Peyer's patch (tissue), 4 donors: ENCODE measurements at regions not wholly inside any gene's neighbourhood (a gene's known extent, or its start where the extent isn't known, plus 50 kb on each side); places are given as distances from the start of the nearest gene placed in this dataset.

Source experiments
- POLR2A ChIP-seq, 2 donors: fragments of 450-650 bp; IDR thresholded peaks; one replicate each; pipeline ENCODE4 v1.5.1; 2017; ENCODE audit warnings: antibody characterized with exemption in 2 of 2, mild to moderate bottlenecking in 2 of 2, moderate library complexity in 2 of 2
- TF ChIP-seq, protein P1 (sequence below), 6 experiments: fragments of 450-650 bp in 4 of 6; fragments of 200-600 bp in 2 of 6; sonication (generic) in 1 of 6; IDR thresholded peaks; one replicate each; pipeline ENCODE4 v1.5.1; 2017 to 2019; ENCODE audit warnings: antibody characterized with exemption in 6 of 6, mild to moderate bottlenecking in 3 of 6, moderate library complexity in 1 of 6

DNA sequence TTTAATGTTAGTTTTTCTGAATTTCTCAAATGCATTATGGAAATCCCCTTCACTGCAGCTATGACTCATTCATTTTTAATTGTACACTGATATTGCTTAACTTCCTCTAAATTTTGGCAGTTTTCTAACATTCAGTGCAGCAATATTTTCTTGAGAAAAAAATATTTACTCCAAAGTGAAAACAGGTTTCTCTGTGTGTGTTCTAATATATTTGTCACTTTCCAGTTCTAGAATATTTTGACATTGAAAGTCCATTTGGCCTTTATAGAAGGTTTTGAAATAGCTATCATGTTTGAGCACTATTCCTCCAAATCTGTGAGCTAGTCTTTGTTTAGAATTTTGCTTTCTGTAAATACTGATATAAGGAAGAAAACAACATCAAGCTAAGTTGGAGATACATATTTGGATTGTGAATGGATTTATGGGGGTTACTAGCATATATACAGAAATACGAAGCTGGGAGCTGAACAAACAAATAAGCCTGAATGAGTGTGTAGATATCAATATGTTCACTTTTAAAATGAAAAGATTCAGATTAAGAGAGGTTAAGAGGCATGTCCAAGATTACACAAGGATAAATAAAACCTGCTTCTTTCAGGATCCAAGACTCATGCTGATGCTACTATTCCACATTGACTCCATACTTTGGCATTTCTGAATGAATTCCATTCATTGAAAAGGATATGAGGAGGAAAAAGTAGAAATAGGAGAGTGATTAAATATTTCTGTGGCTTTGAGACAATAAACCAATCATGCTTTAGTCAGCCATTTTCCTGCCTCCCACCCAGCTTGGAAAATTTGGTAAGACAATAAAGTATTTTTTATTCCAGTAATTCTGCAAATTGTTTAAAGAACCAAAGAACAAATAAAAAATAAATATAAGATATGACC is 57.3 kb upstream of the SLIT2 start:
- TF ChIP-seq, protein P1, sequence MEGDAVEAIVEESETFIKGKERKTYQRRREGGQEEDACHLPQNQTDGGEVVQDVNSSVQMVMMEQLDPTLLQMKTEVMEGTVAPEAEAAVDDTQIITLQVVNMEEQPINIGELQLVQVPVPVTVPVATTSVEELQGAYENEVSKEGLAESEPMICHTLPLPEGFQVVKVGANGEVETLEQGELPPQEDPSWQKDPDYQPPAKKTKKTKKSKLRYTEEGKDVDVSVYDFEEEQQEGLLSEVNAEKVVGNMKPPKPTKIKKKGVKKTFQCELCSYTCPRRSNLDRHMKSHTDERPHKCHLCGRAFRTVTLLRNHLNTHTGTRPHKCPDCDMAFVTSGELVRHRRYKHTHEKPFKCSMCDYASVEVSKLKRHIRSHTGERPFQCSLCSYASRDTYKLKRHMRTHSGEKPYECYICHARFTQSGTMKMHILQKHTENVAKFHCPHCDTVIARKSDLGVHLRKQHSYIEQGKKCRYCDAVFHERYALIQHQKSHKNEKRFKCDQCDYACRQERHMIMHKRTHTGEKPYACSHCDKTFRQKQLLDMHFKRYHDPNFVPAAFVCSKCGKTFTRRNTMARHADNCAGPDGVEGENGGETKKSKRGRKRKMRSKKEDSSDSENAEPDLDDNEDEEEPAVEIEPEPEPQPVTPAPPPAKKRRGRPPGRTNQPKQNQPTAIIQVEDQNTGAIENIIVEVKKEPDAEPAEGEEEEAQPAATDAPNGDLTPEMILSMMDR (IDR thresholded peaks at IDR 0.05): no peak
- TF ChIP-seq POLR2A (IDR thresholded peaks at IDR 0.05): no peak
